Subcutaneous abdominal adipose tissue (tissue), 5 donors: ENCODE measurements at regions not wholly inside any gene's neighbourhood (a gene's known extent, or its start where the extent isn't known, plus 50 kb on each side); places are given as distances from the start of the nearest gene placed in this dataset.

Experiments used
- H3K27ac ChIP-seq: one replicate; pipeline ENCODE4 v1.7.0; 2013; ENCODE audit warnings: low read depth, mild to moderate bottlenecking, inconsistent platforms, low read length, moderate library complexity
- H3K27me3 ChIP-seq, 5 donors: one replicate each; pipeline ENCODE4 v1.7.0; 2013; ENCODE audit warnings: low read length in 5 of 5, inconsistent platforms in 1 of 5; ENCODE audit not compliant: control insufficient read depth in 5 of 5, insufficient read depth in 4 of 5
- H3K36me3 ChIP-seq, 5 donors: one replicate each; pipeline ENCODE4 v1.7.0; 2013; ENCODE audit warnings: low read length in 5 of 5; ENCODE audit not compliant: control insufficient read depth in 5 of 5, insufficient read depth in 5 of 5
- H3K4me1 ChIP-seq, 5 donors: one replicate each; pipeline ENCODE4 v1.7.0; 2013; ENCODE audit warnings: low read length in 5 of 5, mild to moderate bottlenecking in 3 of 5, moderate library complexity in 1 of 5; ENCODE audit not compliant: control insufficient read depth in 5 of 5, insufficient read depth in 5 of 5
- H3K4me3 ChIP-seq, 5 donors: one replicate each; pipeline ENCODE4 v1.7.0; 2013; ENCODE audit warnings: low read length in 5 of 5, low read depth in 1 of 5
- H3K9ac ChIP-seq, 5 donors: one replicate each; pipeline ENCODE4 v1.7.0; 2013; ENCODE audit warnings: low read length in 5 of 5, mild to moderate bottlenecking in 4 of 5, moderate library complexity in 3 of 5
- H3K9me3 ChIP-seq, 5 donors: one replicate each; pipeline ENCODE4 v1.7.0; 2013; ENCODE audit warnings: low read length in 5 of 5; ENCODE audit not compliant: control insufficient read depth in 5 of 5
- donor health status: healthy.
- donor health status: healthy.
- donor health status: healthy.
- donor health status: healthy.
- donor health status: healthy.

- Histone ChIP-seq H3K27ac (no peak overlapping the region), H3K4me3 (no peak overlapping the region), H3K27me3 (peaks cover 7 to 16% (median 12%) of the 10 kb centered on the region in 5 donors), H3K9ac (no peak overlapping the region), H3K36me3 (no peaks in the 10 kb centered on the region), H3K4me1 (peaks cover 0 to 6% (median 0%) of the 10 kb centered on the region in 5 donors), H3K9me3 (no peaks in the 10 kb centered on the region)
These were observed 76.1 kb upstream of the TMEM33 start for GRCh38 chr4:41859087-41859486.

DNA sequence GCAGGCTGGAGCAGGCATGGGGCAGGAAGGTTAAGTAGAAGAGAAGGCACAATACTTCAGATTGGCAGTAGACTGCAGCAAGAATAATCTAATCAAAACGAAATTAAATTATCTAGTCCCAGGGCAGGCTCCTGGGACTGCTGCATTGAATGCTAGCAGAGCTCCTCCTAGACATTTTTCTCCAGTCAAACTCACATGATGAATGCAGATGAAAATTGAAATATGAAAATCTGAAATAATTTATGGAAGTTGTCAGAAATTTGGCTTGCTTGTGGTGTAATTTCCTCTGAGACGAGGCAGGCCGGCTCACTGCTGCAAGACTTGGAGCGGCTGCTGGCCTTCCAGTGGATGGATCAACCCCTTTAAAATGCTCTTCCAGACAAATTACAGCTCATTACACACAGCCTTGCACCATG, 78.0 kb upstream of the TMEM33 start:
- H3K9ac ChIP-seq, result no peak overlapping the region
- peaks cover under 1 to 6% (median 3%) of the 10 kb centered on the region in 5 donors for H3K27me3 ChIP-seq

DNA sequence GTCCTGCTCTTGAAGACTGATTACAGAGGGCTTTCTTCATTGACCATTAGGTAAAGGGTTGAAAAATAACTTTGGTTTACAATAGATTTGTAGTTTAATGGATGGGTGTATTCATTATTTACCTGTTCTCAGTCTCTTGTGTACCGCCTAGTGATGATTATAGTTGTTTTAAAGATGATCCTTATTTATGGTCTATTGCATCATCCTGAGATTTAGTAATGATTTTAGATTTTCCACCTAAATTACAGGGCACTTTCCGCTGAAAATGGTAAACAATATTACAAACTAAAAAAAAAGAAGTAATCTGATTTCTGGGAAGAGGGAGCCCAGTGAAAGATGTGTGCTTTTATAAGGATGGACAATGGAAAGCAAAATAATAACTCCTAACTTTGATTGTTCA, 78.4 kb upstream of the TMEM33 start:
- Histone ChIP-seq H3K27me3 (peaks cover 0 to 5% (median 0%) of the 10 kb centered on the region in 5 donors), H3K9ac (no peak overlapping the region), H3K27ac (no peak overlapping the region), H3K4me3 (no peak overlapping the region), H3K9me3 (no peaks in the 10 kb centered on the region), H3K36me3 (no peaks in the 10 kb centered on the region), H3K4me1 (peaks cover 0 to 6% (median 0%) of the 10 kb centered on the region in 5 donors)

More for the DNA sequence above, 78.0 kb upstream of the TMEM33 start:
- no peak overlapping the region for H3K27ac ChIP-seq
- H3K4me3 ChIP-seq, result no peak overlapping the region
- peaks cover 0 to 6% (median 0%) of the 10 kb centered on the region in 5 donors for H3K4me1 ChIP-seq
- H3K36me3 ChIP-seq, result no peaks in the 10 kb centered on the region
- H3K9me3 ChIP-seq, result no peaks in the 10 kb centered on the region

DNA sequence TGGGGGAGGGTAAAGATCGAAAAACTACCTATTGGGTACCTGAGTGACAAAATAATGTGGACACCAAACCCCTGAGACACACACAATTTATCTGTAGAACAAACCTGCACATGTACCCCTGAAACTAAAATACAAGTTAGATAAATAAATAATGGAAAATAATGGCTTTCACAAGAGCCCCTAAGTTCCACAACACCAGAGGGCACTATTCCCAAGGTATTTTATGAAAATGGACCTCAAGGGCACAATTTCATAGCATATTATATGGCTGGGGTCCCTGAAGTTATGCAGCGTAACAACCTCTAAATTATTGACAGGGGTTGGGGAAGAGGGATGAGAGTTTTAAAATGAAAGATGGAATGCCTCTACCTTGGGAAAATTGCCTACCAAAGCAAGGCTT, 81.3 kb upstream of the TMEM33 start:
- H3K4me1 ChIP-seq, result peaks cover 0 to 6% (median 0%) of the 10 kb centered on the region in 5 donors
- H3K36me3 ChIP-seq, result no peaks in the 10 kb centered on the region
- no peaks in the 10 kb centered on the region for H3K9me3 ChIP-seq
- no peak overlapping the region for H3K9ac ChIP-seq
- H3K4me3 ChIP-seq, result no peak overlapping the region
- no peak overlapping the region for H3K27ac ChIP-seq
- peaks cover 0 to 9% (median 3%) of the 10 kb centered on the region in 5 donors for H3K27me3 ChIP-seq

GRCh38 chr4:41852229-41852628, 83.0 kb upstream of the TMEM33 start:
- Histone ChIP-seq H3K9me3 (no peaks in the 10 kb centered on the region), H3K9ac (no peak overlapping the region), H3K27ac (no peak overlapping the region), H3K27me3 (peaks cover 0 to 9% (median 4%) of the 10 kb centered on the region in 5 donors), H3K36me3 (no peaks in the 10 kb centered on the region), H3K4me3 (no peak overlapping the region), H3K4me1 (peaks cover 0 to 2% (median 0%) of the 10 kb centered on the region in 5 donors)

- no peaks in the 10 kb centered on the region for H3K9me3 ChIP-seq
- no peak overlapping the region for H3K27ac ChIP-seq
- H3K4me3 ChIP-seq, result no peak overlapping the region
- peaks cover 0 to 9% (median 4%) of the 10 kb centered on the region in 5 donors for H3K27me3 ChIP-seq
- H3K9ac ChIP-seq, result no peak overlapping the region
- no peaks in the 10 kb centered on the region for H3K36me3 ChIP-seq
- H3K4me1 ChIP-seq, result no peaks in the 10 kb centered on the region
These were observed 83.6 kb upstream of the TMEM33 start for GRCh38 chr4:41851621-41852020.

- H3K4me3 ChIP-seq, result no peak overlapping the region
- peaks cover 0 to 3% (median 2%) of the 10 kb centered on the region in 5 donors for H3K27me3 ChIP-seq
- H3K4me1 ChIP-seq, result peaks cover 0 to 6% (median 0%) of the 10 kb centered on the region in 5 donors
- H3K9me3 ChIP-seq, result peaks cover 0 to 2% (median 0%) of the 10 kb centered on the region in 5 donors
- no peak overlapping the region for H3K9ac ChIP-seq
- no peaks in the 10 kb centered on the region for H3K36me3 ChIP-seq
- H3K27ac ChIP-seq, result no peak overlapping the region
These were observed 90.9 kb upstream of the TMEM33 start for GRCh38 chr4:41844327-41844726.

- H3K27me3 ChIP-seq, result peaks cover 0 to 3% (median 0%) of the 10 kb centered on the region in 5 donors
- no peaks in the 10 kb centered on the region for H3K36me3 ChIP-seq
- H3K9me3 ChIP-seq, result peaks cover 0 to 2% (median 0%) of the 10 kb centered on the region in 5 donors
- H3K9ac ChIP-seq, result no peak overlapping the region
- H3K4me1 ChIP-seq, result peaks cover 0 to 6% (median 0%) of the 10 kb centered on the region in 5 donors
- no peak overlapping the region for H3K4me3 ChIP-seq
- no peak overlapping the region for H3K27ac ChIP-seq
These were observed 91.7 kb upstream of the PHOX2B start for GRCh38 chr4:41839916-41840854.

DNA sequence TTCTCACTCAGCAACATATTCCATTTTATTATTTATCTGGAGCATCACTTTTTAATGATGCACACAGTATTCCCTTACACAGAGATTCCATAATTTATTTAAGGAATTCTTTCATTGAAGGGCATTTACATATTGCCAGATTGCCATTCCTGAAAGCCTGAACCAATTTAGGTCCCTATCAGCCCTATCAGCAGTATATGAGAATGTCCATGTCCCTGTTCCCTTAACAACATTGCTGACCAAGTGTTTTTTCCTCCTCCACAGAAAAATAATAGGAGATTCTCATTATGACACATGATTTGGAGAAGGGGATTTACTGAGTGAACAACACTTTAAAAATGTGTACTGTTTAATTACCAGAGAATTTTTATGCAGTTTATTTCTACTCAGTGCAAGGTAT, 90.1 kb upstream of the PHOX2B start:
- H3K4me1 ChIP-seq, result peaks cover 0 to 6% (median 0%) of the 10 kb centered on the region in 5 donors
- H3K4me3 ChIP-seq, result no peak overlapping the region
- H3K36me3 ChIP-seq, result no peaks in the 10 kb centered on the region
- H3K9me3 ChIP-seq, result peaks cover 0 to 2% (median 0%) of the 10 kb centered on the region in 5 donors
- H3K27me3 ChIP-seq, result peaks cover 0 to 2% (median 0%) of the 10 kb centered on the region in 5 donors
- H3K27ac ChIP-seq, result no peak overlapping the region
- H3K9ac ChIP-seq, result no peak overlapping the region

DNA sequence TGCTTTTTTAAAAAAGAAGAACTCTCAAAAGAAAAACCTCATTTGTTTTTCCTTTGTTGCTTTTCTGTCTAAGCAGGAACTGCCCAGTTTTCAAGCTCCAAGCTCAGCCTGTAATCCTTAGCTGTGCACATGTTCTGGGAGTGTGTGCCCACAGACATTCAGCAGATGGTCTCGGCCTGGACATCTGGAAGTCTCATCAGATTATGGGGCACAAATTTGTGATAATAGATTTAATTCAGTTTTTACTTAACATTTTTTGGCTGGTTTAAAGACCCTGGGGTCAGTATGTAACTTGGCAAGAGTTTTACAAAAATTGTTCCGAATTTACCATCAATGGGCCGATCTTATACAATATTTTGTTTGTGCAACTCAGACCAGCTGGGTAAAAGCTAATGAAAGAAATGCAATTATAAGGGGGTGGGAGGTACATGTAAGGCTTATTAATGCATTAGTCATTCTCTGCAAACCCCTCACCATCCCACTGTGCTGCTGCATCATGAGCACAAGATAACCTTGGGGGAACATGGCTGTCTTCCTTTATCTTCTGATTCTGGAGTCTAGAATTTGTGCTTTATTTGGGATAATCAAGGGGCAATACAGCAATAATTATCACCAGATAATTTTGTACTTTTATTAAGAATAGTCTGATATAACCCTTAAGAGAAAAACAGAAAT, 86.9 kb upstream of the PHOX2B start:
- Histone ChIP-seq H3K27me3 (peaks cover 0 to 4% (median 0%) of the 10 kb centered on the region in 5 donors), H3K27ac (no peak overlapping the region), H3K36me3 (no peaks in the 10 kb centered on the region), H3K4me1 (peaks cover 0 to 6% (median 0%) of the 10 kb centered on the region in 5 donors), H3K4me3 (no peak overlapping the region), H3K9me3 (no peaks in the 10 kb centered on the region), H3K9ac (no peak overlapping the region)
